CD8-positive, alpha-beta memory T cell (primary cell): ENCODE measurements at regions not wholly inside any gene's neighbourhood (a gene's known extent, or its start where the extent isn't known, plus 50 kb on each side); places are given as distances from the start of the nearest gene placed in this dataset.

Experiments used
- CTCF ChIA-PET: fragments of 350-600 bp; sonication (Branson Sonifier 250); formaldehyde crosslinking; loops from one replicate; lab custom pipeline; 2021; ENCODE audit warnings: antibody characterized with exemption; lab: Charles Lee
- POLR2A ChIA-PET: fragments of 350-600 bp; sonication (Branson Sonifier 250); formaldehyde crosslinking; loops from one replicate; lab custom pipeline; 2021; ENCODE audit warnings: antibody characterized with exemption; lab: Charles Lee
- DNase-seq, 5 donors: peaks; one replicate each; pipeline versions ENCODE4 v3.0.0 to v3.0.0-alpha.2; 2020 to 2022; ENCODE audit warnings: mixed read lengths in 1 of 5
- H3K27ac ChIP-seq: one replicate; pipeline ENCODE4 v1.7.0; 2013; ENCODE audit warnings: low read depth, mild to moderate bottlenecking, low read length, moderate library complexity
- H3K27me3 ChIP-seq: 2 replicates; pipeline ENCODE4 v1.7.0; 2013; ENCODE audit warnings: low read length, mild to moderate bottlenecking; ENCODE audit not compliant: insufficient read depth, poor library complexity, severe bottlenecking
- H3K36me3 ChIP-seq: 2 replicates; pipeline ENCODE4 v1.7.0; 2013; ENCODE audit warnings: mild to moderate bottlenecking, low read length, moderate library complexity; ENCODE audit not compliant: insufficient read depth
- H3K4me1 ChIP-seq: 2 replicates; pipeline ENCODE4 v1.7.0; 2013; ENCODE audit warnings: mild to moderate bottlenecking, low read length, moderate library complexity; ENCODE audit not compliant: insufficient read depth
- H3K4me3 ChIP-seq: 2 replicates; pipeline ENCODE4 v1.7.0; 2013; ENCODE audit warnings: mild to moderate bottlenecking, low read length
- H3K9me3 ChIP-seq: 2 replicates; pipeline ENCODE4 v1.7.0; 2013; ENCODE audit warnings: mild to moderate bottlenecking, low read length
- H3K27ac Mint-ChIP-seq, 8 donors: one replicate each; pipeline ENCODE4 v1.8.0; 2020 to 2021; ENCODE audit warnings: mixed read lengths in 8 of 8, mild to moderate bottlenecking in 6 of 8, inconsistent platforms in 3 of 8, moderate library complexity in 3 of 8
- H3K27me3 Mint-ChIP-seq, 2 donors: one replicate each; pipeline ENCODE4 v1.8.0; 2020 to 2021; ENCODE audit warnings: mixed read lengths in 2 of 2, mild to moderate bottlenecking in 1 of 2, moderate library complexity in 1 of 2
- H3K36me3 Mint-ChIP-seq, 3 donors: one replicate each; pipeline ENCODE4 v1.8.0; 2020 to 2021; ENCODE audit warnings: mixed read lengths in 3 of 3, inconsistent platforms in 1 of 3, mild to moderate bottlenecking in 1 of 3
- H3K4me1 Mint-ChIP-seq, 3 donors: one replicate each; pipeline ENCODE4 v1.8.0; 2020 to 2021; ENCODE audit warnings: mixed read lengths in 3 of 3, inconsistent platforms in 1 of 3, mild to moderate bottlenecking in 1 of 3
- H3K4me3 Mint-ChIP-seq, 7 donors: one replicate each; pipeline ENCODE4 v1.8.0; 2020 to 2021; ENCODE audit warnings: mixed read lengths in 7 of 7, mild to moderate bottlenecking in 6 of 7, moderate library complexity in 4 of 7, inconsistent platforms in 2 of 7
- H3K9me3 Mint-ChIP-seq, 5 donors: one replicate each; pipeline ENCODE4 v1.8.0; 2020 to 2022; ENCODE audit warnings: mixed read lengths in 5 of 5, mild to moderate bottlenecking in 3 of 5, moderate library complexity in 2 of 5, inconsistent platforms in 1 of 5

DNA sequence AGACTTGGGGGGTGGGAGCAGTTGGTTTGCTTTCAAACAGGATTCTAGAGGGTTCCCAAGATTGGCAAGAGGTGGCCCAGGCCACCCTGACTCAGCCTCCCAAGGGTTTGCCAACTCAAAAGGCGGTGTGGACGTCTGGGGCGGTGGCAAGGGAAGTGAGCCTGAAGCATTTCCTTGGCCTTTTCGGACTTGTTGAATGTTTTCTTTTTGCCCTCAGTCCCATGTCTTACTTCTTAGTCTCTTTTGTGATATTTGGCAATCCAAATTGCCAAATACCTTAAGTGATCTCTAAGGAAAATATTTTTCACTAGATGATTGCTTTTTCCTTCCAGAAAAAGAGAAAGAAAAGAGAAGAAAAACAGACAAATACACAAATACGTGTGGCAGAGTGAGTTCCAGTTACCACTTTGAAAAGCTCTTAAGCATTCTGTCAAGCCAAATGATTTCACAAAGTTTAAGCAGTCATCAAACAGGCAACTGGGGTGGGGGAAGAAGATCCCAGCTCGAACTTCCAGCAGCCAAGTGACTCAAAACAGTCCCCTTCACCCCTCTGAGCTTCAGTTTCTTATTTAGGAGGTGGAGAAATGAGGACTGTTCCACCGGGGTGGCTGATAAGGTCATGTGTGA, 374.6 kb upstream of the USP24 start:
- CTCF ChIA-PET = no interaction called here
- H3K27ac Mint-ChIP-seq = no peak overlapping the region
- Histone ChIP-seq H3K9me3 (no peaks in the 10 kb centered on the region), H3K27ac (no peak overlapping the region), H3K4me3 (no peak overlapping the region), H3K36me3 (no peaks in the 10 kb centered on the region), H3K4me1 (no peaks in the 10 kb centered on the region), H3K27me3 (no peaks in the 10 kb centered on the region)
- H3K27me3 Mint-ChIP-seq = peaks cover 2 to 5% of the 10 kb centered on the region in 2 donors
- POLR2A ChIA-PET = no interaction called here
- DNase-seq = no peak
- no peak overlapping the region for H3K4me3 Mint-ChIP-seq
- peaks cover 0 to 3% (median 0%) of the 10 kb centered on the region in 5 donors for H3K9me3 Mint-ChIP-seq
- H3K4me1 Mint-ChIP-seq = no peaks in the 10 kb centered on the region
- peaks cover 0 to 2% (median 0%) of the 10 kb centered on the region in 3 donors for H3K36me3 Mint-ChIP-seq

DNA sequence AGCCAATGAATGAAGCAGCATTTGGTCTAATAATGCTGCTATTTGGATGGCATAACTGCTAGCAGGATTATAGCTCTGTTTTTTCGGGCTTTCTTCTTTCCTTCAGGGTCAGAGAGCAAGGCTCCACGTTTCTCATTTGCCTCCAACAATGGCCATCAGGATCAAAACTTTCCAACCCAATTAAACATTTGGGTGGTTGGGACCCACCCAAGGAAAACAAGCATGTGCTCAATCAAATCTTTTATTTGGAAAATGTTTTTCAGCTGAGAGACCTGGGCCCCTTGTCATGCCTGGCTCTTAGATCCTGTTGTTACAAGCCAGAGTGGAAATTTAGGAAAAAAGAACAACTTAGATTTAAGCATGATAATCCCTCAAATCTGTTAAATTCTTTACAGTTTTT, 373.1 kb upstream of the USP24 start:
- Histone ChIP-seq H3K27me3 (no peaks in the 10 kb centered on the region), H3K27ac (no peak overlapping the region), H3K36me3 (no peaks in the 10 kb centered on the region), H3K4me1 (no peaks in the 10 kb centered on the region), H3K4me3 (no peak overlapping the region), H3K9me3 (no peaks in the 10 kb centered on the region)
- H3K27me3 Mint-ChIP-seq = peaks cover 2 to 8% of the 10 kb centered on the region in 2 donors
- H3K9me3 Mint-ChIP-seq = peaks cover 0 to 4% (median 0%) of the 10 kb centered on the region in 5 donors
- no peak overlapping the region for H3K27ac Mint-ChIP-seq
- peaks cover 0 to 2% (median 0%) of the 10 kb centered on the region in 3 donors for H3K36me3 Mint-ChIP-seq
- CTCF ChIA-PET = no interaction called here
- H3K4me1 Mint-ChIP-seq = no peaks in the 10 kb centered on the region
- DNase-seq = no peak
- POLR2A ChIA-PET = no interaction called here
- no peak overlapping the region for H3K4me3 Mint-ChIP-seq

- peaks cover 0 to 2% (median 0%) of the 10 kb centered on the region in 3 donors for H3K36me3 Mint-ChIP-seq
- H3K27me3 ChIP-seq = no peaks in the 10 kb centered on the region
- CTCF ChIA-PET = no interaction called here
- no peaks in the 10 kb centered on the region for H3K9me3 ChIP-seq
- H3K27me3 Mint-ChIP-seq = peaks cover 5 to 8% of the 10 kb centered on the region in 2 donors
- no peak overlapping the region for H3K4me3 ChIP-seq
- no peaks in the 10 kb centered on the region for H3K4me1 Mint-ChIP-seq
- POLR2A ChIA-PET = no interaction called here
- H3K4me3 Mint-ChIP-seq = no peak overlapping the region
- H3K4me1 ChIP-seq = no peaks in the 10 kb centered on the region
- H3K27ac ChIP-seq = no peak overlapping the region
- no peak overlapping the region for H3K27ac Mint-ChIP-seq
- peaks cover 0 to 4% (median 0%) of the 10 kb centered on the region in 5 donors for H3K9me3 Mint-ChIP-seq
- no peaks in the 10 kb centered on the region for H3K36me3 ChIP-seq
- DNase-seq = no peak
These were observed 371.6 kb upstream of the USP24 start for GRCh38 chr1:55586771-55587170.

DNA sequence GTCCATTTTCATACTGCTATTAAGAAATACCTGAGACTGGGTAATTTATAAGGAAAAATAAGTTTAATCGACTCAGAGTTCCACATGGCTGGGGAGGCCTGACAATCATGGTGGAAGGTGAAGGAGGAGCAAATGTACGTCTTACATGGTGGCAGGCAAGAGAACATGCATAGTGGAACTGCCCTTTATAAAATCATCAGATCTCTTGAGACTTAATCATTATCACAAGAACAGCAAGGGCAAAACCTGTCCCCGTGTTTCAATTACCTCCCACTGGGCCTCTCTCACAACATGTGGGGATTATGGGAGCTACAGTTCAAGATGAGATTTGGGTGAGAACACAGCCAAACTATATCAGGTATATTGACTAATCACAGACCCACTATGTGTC, 370.2 kb upstream of the USP24 start:
- H3K4me3 Mint-ChIP-seq = no peak overlapping the region
- H3K27me3 ChIP-seq = no peaks in the 10 kb centered on the region
- H3K4me1 Mint-ChIP-seq = no peaks in the 10 kb centered on the region
- H3K4me3 ChIP-seq = no peak overlapping the region
- POLR2A ChIA-PET = no interaction called here
- H3K27ac ChIP-seq = no peak overlapping the region
- peaks cover 0 to 4% (median 0%) of the 10 kb centered on the region in 5 donors for H3K9me3 Mint-ChIP-seq
- H3K9me3 ChIP-seq = no peaks in the 10 kb centered on the region
- H3K36me3 ChIP-seq = no peaks in the 10 kb centered on the region
- no peaks in the 10 kb centered on the region for H3K4me1 ChIP-seq
- H3K27me3 Mint-ChIP-seq = peaks cover 5 to 15% of the 10 kb centered on the region in 2 donors
- no peak for DNase-seq
- no peak overlapping the region for H3K27ac Mint-ChIP-seq
- H3K36me3 Mint-ChIP-seq = peaks cover 0 to 2% (median 0%) of the 10 kb centered on the region in 3 donors
- CTCF ChIA-PET = no interaction called here

DNA sequence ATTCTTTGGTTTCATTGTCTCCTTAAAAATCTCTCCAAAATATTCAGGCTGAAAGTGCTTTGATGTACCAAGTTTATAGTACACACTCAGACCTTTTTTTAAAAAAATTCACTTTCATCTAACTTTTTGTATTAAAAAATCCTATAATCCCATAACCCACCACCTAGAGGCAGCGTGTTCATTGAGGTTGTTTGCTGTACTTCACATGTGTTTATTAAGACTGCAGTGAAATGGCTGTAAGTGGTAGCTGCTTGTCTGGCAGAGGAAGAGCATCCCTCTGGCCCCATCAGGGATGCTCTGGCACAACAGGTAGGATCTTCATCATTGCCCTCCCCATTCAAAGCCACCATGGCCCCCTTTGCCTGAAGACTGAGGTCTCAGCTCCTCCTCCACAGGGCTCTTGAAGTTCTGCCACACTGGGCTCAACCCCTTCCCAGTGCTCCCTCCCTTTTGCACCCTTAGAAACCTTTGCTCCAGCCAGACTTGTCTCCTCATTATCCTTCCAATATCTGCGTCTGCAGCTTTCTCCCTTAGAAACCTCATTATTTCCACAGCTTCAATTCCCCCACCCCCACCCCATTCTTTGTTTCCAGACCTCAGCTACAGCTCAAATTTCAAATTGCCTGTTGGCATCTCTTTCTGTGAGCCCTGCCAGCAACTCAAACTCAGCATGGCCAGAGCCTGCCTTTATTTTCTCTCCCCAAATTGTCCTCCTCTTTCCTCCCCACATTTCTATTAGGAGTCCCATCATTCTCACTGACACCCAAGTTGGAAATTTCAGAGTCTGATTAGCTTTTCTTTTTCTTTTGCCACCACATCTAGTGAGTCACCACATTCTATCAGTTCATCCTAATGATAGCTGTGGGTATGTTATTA, 369.6 kb upstream of the USP24 start:
- peaks cover 0 to 4% (median 0%) of the 10 kb centered on the region in 5 donors for H3K9me3 Mint-ChIP-seq
- peaks cover 5 to 15% of the 10 kb centered on the region in 2 donors for H3K27me3 Mint-ChIP-seq
- H3K27me3 ChIP-seq = no peaks in the 10 kb centered on the region
- H3K4me3 Mint-ChIP-seq = no peak overlapping the region
- H3K36me3 Mint-ChIP-seq = peaks cover 0 to 2% (median 0%) of the 10 kb centered on the region in 3 donors
- no peaks in the 10 kb centered on the region for H3K4me1 ChIP-seq
- H3K4me1 Mint-ChIP-seq = no peaks in the 10 kb centered on the region
- H3K9me3 ChIP-seq = no peaks in the 10 kb centered on the region
- H3K4me3 ChIP-seq = no peak overlapping the region
- no peak for DNase-seq
- no peak overlapping the region for H3K27ac ChIP-seq
- CTCF ChIA-PET = no interaction called here
- POLR2A ChIA-PET = no interaction called here
- H3K27ac Mint-ChIP-seq = no peak overlapping the region
- no peaks in the 10 kb centered on the region for H3K36me3 ChIP-seq

DNA sequence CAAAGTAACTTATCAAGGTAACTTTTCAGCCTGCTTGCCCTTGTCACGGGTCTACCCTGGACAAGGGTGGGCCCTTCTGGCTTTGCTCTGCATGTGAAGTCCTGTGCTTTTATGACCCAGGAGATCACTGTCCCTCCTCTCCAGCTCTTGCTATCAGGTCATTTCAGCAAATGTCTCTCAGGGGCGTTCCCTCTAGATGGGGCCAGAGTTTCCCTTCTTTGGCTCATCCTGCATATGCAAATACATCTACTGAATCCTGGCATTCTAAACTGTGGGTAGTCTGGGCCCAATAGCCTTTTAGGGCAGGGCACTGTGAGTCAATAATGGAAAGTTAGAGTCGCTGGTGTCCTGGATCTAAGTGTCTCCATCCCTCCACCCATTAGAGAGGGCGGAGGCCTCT, 366.9 kb upstream of the USP24 start:
- Mint-ChIP-seq H3K36me3 (peaks cover 0 to 2% (median 0%) of the 10 kb centered on the region in 3 donors), H3K4me3 (no peak overlapping the region), H3K4me1 (no peaks in the 10 kb centered on the region), H3K27ac (no peak overlapping the region), H3K27me3 (peaks cover 2 to 21% of the 10 kb centered on the region in 2 donors), H3K9me3 (peaks cover 0 to 4% (median 0%) of the 10 kb centered on the region in 5 donors)
- H3K4me1 ChIP-seq = no peaks in the 10 kb centered on the region
- H3K27me3 ChIP-seq = no peaks in the 10 kb centered on the region
- H3K4me3 ChIP-seq = no peak overlapping the region
- H3K27ac ChIP-seq = no peak overlapping the region
- H3K36me3 ChIP-seq = no peaks in the 10 kb centered on the region
- ChIA-PET CTCF (no interaction called here), POLR2A (no interaction called here)
- no peak for DNase-seq
- no peaks in the 10 kb centered on the region for H3K9me3 ChIP-seq

GRCh38 chr1:55580845-55581332, 365.7 kb upstream of the USP24 start:
- H3K4me1 Mint-ChIP-seq = no peaks in the 10 kb centered on the region
- DNase-seq = no peak

DNA sequence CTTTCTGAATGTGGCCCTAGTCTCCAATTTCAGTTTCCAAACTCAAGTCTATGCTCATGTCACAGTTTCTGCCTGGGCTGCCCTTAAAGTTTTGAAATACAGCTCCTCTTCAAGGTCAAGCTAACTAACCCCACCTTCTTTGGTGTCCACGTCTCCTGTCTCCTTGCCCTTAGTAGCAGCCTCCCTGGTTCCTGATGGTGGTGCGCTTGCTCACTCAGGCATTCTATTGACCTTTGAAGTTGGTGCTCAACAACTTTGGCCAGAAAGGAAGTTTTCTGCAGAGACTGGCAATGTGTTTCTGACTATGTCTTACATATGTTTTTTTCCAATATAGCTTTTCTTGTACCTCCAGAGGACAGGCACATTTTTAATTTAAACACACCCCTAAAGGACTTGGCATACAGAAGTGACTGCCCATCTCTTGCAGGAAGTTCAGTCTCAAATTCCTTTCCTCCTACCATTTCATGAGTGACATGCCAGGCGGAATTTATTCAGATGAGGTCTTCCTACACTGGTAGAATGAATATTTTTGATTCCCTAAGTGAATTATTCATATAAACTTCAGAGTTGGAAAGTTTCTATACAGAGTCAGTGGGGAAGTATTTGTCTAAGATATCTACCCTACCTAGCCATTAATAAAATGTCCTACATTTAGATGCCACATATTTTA, 364.3 kb upstream of the USP24 start:
- no peaks in the 10 kb centered on the region for H3K27me3 ChIP-seq
- ChIA-PET POLR2A (no interaction called here), CTCF (no interaction called here)
- DNase-seq = no peak
- no peak overlapping the region for H3K27ac ChIP-seq
- Mint-ChIP-seq H3K4me3 (no peak overlapping the region), H3K36me3 (no peaks in the 10 kb centered on the region), H3K9me3 (peaks cover 0 to 4% (median 0%) of the 10 kb centered on the region in 5 donors), H3K4me1 (no peaks in the 10 kb centered on the region), H3K27me3 (peaks cover 2 to 17% of the 10 kb centered on the region in 2 donors), H3K27ac (no peak overlapping the region)
- H3K4me3 ChIP-seq = no peak overlapping the region
- H3K4me1 ChIP-seq = no peaks in the 10 kb centered on the region
- H3K36me3 ChIP-seq = no peaks in the 10 kb centered on the region
- H3K9me3 ChIP-seq = no peaks in the 10 kb centered on the region

More at GRCh38 chr1:55580845-55581332, 365.7 kb upstream of the USP24 start:
- H3K36me3 Mint-ChIP-seq = no peaks in the 10 kb centered on the region
- no peaks in the 10 kb centered on the region for H3K27me3 ChIP-seq
- H3K27ac Mint-ChIP-seq = no peak overlapping the region
- H3K9me3 ChIP-seq = no peaks in the 10 kb centered on the region
- H3K27me3 Mint-ChIP-seq = peaks cover 2 to 21% of the 10 kb centered on the region in 2 donors
- no peaks in the 10 kb centered on the region for H3K4me1 ChIP-seq
- peaks cover 0 to 4% (median 0%) of the 10 kb centered on the region in 5 donors for H3K9me3 Mint-ChIP-seq
- H3K27ac ChIP-seq = no peak overlapping the region
- CTCF ChIA-PET = no interaction called here
- POLR2A ChIA-PET = no interaction called here
- no peaks in the 10 kb centered on the region for H3K36me3 ChIP-seq
- H3K4me3 ChIP-seq = no peak overlapping the region
- no peak overlapping the region for H3K4me3 Mint-ChIP-seq
